Activated CD8-positive, alpha-beta T cell treated with anti-CD3 and anti-CD28 coated beads, Interleukin-2, amount 10 ng/mL, durations not matched to agents 7 days and 5 days (primary cell): ENCODE measurements at regions not wholly inside any gene's neighbourhood (a gene's known extent, or its start where the extent isn't known, plus 50 kb on each side); places are given as distances from the start of the nearest gene placed in this dataset.
"Not testable (repeated sequence)": the region's sequence is repeated elsewhere in the genome, so short reads cannot be mapped to it uniquely, and the experiment has no call there.

Experiments
- ATAC-seq: fragments of 150-1000 bp; cut with Tn5 transposase; one replicate; pipeline ENCODE4 v1.10.0; 2021; ENCODE audit warnings: moderate library complexity
- CTCF ChIA-PET: fragments of 350-600 bp; sonication (Branson Sonifier 250); formaldehyde crosslinking; loops from one replicate; lab custom pipeline; 2021; ENCODE audit warnings: antibody characterized with exemption; lab: Charles Lee
- POLR2A ChIA-PET: fragments of 350-600 bp; sonication (Branson Sonifier 250); formaldehyde crosslinking; loops from one replicate; lab custom pipeline; 2021; ENCODE audit warnings: antibody characterized with exemption; lab: Charles Lee
- DNase-seq: peaks from one replicate; pipeline ENCODE4 v3.0.0-alpha.2; 2020
- H3K27ac Mint-ChIP-seq: one replicate; pipeline ENCODE4 v1.8.0; 2021; ENCODE audit warnings: mild to moderate bottlenecking, mixed read lengths
- H3K27me3 Mint-ChIP-seq: one replicate; pipeline ENCODE4 v1.8.0; 2021; ENCODE audit warnings: low read depth, mixed read lengths
- H3K36me3 Mint-ChIP-seq: one replicate; pipeline ENCODE4 v1.8.0; 2021; ENCODE audit warnings: low read depth, mixed read lengths
- H3K4me1 Mint-ChIP-seq: one replicate; pipeline ENCODE4 v1.8.0; 2021; ENCODE audit warnings: low read depth, mixed read lengths
- H3K4me3 Mint-ChIP-seq: one replicate; pipeline ENCODE4 v1.8.0; 2021; ENCODE audit warnings: mild to moderate bottlenecking, mixed read lengths
- H3K9me3 Mint-ChIP-seq: one replicate; pipeline ENCODE4 v1.8.0; 2022; ENCODE audit warnings: mixed read lengths; ENCODE audit not compliant: insufficient read depth

DNA sequence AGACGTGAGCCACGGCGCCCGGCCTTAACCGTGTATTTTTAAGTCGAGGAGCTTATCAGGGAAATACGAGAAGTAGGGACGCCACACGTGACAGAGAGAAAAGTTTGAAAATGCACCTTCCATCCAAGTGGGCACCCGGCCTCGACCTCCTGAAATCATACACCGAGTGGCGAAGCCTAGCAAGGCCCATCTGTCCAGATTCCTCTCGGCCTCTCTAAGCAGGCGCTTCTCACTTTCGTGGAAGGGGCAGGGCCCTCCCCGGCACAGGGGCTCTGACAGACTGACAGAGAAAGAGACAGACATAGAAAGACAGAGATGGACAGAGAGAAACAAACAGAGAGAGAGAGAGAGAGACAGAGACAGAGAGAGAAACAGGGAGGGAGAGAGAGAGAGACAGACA, 1950.0 kb upstream of the DEFB115 start:
- H3K4me3 Mint-ChIP-seq, H3K36me3 Mint-ChIP-seq, H3K4me1 Mint-ChIP-seq, CTCF ChIA-PET, ATAC-seq, POLR2A ChIA-PET, H3K27ac Mint-ChIP-seq, DNase-seq, H3K27me3 Mint-ChIP-seq: not testable (repeated sequence)
- peaks cover 21% of the 10 kb centered on the region for H3K9me3 Mint-ChIP-seq

DNA sequence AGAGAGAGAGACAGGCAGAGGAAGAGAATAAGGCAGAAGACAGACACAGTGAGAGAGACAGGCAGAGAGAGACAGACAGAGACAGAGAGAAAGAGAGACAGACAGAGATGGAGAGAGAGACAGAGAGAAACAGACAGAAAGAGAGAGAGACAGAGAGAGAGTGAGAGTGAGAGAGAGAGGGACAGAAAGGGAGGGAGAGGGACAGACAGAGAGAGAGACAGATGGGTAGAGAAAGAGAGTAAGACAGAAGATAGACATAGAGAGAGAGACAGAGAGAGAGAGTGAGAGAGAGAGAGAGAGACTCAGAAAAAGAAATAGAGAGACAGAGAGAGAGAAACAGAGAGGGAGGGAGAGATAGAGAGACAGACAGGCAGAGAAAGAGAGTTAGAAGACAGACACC, 1948.5 kb upstream of the DEFB115 start:
- H3K27me3 Mint-ChIP-seq, CTCF ChIA-PET, H3K27ac Mint-ChIP-seq, DNase-seq, H3K4me1 Mint-ChIP-seq, POLR2A ChIA-PET, H3K36me3 Mint-ChIP-seq, H3K4me3 Mint-ChIP-seq, ATAC-seq: not testable (repeated sequence)
- peaks cover 23% of the 10 kb centered on the region for H3K9me3 Mint-ChIP-seq

DNA sequence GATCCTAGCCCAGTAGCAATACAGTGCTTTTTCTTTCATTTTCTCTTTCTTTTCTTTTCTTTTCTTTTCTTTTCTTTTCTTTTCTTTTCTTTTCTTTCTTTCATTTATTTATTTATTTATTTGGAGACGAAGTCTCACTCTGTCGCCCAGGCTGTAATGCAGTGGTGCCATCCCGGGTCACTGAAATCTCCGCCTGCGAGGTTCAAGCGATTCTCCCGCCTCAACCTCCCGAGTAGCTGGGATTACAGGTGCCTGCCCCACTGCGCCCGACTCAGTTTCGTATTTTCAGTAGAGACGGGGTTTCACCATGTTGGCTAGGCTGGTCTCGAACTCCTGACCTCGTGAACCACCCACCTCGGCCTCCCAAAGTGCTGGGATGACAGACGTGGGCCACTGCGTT, 1948.0 kb upstream of the DEFB115 start:
- H3K4me3 Mint-ChIP-seq, POLR2A ChIA-PET, ATAC-seq, DNase-seq, H3K36me3 Mint-ChIP-seq, CTCF ChIA-PET, H3K27ac Mint-ChIP-seq, H3K4me1 Mint-ChIP-seq, H3K27me3 Mint-ChIP-seq: not testable (repeated sequence)
- H3K9me3 Mint-ChIP-seq, result peaks cover 24% of the 10 kb centered on the region

DNA sequence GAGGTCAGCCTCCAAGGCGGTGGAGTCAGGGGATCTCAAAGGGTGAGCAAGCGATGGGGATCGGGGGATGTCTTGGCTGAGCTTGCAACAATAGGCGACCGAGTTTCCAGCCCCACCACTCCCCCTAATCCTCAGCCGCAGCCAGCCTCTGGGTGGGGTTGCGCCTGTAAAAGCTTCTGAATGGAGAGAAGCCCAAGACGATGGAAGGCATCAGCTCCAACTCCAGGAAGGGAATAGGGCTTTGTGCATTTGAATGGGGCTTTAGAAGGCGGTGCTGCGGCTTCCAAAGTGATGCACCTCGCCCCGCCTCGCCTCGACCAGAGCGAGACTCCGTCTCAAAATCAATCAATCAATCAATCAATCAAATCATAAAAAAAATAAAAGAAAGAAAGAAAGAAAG, 1946.4 kb upstream of the DEFB115 start:
- H3K4me3 Mint-ChIP-seq, DNase-seq, H3K27me3 Mint-ChIP-seq, H3K4me1 Mint-ChIP-seq, ATAC-seq, POLR2A ChIA-PET, H3K36me3 Mint-ChIP-seq, H3K27ac Mint-ChIP-seq, CTCF ChIA-PET: not testable (repeated sequence)
- peaks cover 21% of the 10 kb centered on the region for H3K9me3 Mint-ChIP-seq

DNA sequence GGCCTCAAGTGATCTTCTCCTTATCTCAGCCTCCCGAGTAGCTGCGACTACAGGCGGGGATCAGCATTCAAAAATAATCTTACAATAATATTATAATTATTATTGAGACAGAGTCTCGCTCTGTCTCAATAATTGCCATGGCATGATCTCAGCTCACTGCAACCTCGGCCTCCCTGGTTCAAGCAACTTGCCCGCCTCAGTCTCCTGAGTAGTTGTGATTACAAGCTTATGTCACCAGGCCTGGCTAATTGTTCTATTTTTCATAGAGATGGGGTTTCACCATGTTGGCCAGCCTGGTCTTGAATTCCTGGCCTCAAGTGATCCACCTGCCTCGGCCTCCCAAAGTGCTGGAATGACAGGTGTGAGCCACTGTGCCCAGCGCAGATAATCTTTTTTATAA, 1944.8 kb upstream of the DEFB115 start:
- ATAC-seq, H3K4me3 Mint-ChIP-seq, H3K27me3 Mint-ChIP-seq, H3K36me3 Mint-ChIP-seq, DNase-seq, H3K4me1 Mint-ChIP-seq, POLR2A ChIA-PET, H3K27ac Mint-ChIP-seq, CTCF ChIA-PET: not testable (repeated sequence)
- H3K9me3 Mint-ChIP-seq, result peaks cover 14% of the 10 kb centered on the region

DNA sequence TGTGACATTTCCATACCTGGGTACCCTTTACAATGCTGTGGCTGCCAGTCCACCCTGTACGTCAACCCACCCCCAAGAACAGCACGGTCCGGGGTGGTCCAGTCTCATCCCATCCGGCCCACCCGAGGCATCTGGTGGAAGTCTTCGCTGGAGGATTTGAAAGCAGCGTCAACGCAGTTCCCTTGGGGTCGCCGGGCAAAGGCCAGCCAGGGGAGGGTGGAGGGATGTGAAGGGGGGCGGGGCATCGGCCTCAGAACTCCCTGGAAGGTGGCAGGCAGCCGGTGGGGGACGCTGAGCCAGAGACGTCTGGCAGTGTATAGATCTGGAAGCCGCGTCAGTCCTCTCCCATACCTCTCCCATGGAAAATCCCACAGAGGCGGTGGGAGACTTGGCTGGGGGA, 1944.0 kb upstream of the DEFB115 start:
- ChIA-PET CTCF (no interaction called here), POLR2A (no interaction called here)
- Mint-ChIP-seq H3K9me3 (peaks cover 14% of the 10 kb centered on the region), H3K36me3 (peaks cover 9% of the 10 kb centered on the region), H3K27ac (no peak overlapping the region), H3K4me3 (no peak overlapping the region), H3K27me3 (no peaks in the 10 kb centered on the region), H3K4me1 (no peaks in the 10 kb centered on the region)
- no peak for ATAC-seq
- no peak for DNase-seq

DNA sequence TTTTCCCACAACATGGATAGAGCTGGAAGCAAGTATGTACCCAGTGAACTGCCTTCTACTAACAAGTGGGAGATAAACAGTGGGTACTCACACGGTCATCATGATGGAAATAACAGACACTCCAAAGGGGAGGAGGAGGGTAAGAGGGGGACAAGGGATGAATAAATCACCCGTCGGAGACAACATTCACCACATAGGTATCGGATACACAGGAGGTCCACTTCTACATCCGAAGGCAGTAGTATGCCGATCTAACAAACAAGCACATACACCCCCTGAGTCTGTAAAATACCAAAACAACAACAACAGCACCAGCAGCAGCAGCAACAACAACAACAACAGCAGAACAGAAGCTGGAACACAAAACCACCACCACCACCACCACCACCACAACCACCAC, 1943.2 kb upstream of the DEFB115 start:
- Mint-ChIP-seq H3K27ac (no peak overlapping the region), H3K9me3 (peaks cover 18% of the 10 kb centered on the region), H3K36me3 (peaks cover 9% of the 10 kb centered on the region), H3K4me3 (no peak overlapping the region), H3K4me1 (no peaks in the 10 kb centered on the region), H3K27me3 (no peaks in the 10 kb centered on the region)
- ChIA-PET POLR2A (no interaction called here), CTCF (no interaction called here)
- ATAC-seq (no peak), DNase-seq (no peak)

DNA sequence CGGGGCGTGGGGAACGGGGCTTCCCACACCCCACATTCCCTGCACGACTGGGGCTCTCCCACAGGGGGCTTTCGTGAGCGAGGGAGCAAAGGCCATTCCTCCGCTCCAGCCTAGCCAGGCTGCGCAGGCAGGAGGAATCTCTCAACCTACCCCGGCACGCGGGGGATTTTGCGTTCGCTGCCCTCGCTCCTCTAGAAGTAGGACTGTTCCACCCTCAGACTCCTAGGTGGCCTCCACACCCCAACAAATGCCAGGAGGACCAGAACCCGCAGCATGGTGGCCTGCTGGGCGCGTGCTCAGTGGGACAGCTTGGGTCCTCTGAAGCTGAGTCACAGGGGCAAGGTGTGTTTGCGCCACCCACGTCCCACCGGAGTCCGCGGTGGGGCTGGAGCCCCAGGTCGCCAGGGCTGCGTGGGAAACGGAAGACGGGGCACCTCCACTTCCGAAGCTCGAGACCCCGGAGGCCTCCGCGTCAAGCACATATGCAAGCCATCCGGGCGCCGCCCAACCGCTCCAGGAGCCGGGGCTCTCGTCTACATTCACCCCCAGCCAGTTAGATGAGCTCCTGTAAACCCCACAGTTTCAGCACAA, 1938.5 kb upstream of the DEFB115 start:
- no peak for DNase-seq
- Mint-ChIP-seq H3K27ac (no peak overlapping the region), H3K4me1 (no peaks in the 10 kb centered on the region), H3K36me3 (peaks cover 7% of the 10 kb centered on the region), H3K9me3 (peaks cover 23% of the 10 kb centered on the region), H3K4me3 (no peak overlapping the region), H3K27me3 (no peaks in the 10 kb centered on the region)
- CTCF ChIA-PET, result no interaction called here
- POLR2A ChIA-PET, result no interaction called here
- no peak for ATAC-seq

DNA sequence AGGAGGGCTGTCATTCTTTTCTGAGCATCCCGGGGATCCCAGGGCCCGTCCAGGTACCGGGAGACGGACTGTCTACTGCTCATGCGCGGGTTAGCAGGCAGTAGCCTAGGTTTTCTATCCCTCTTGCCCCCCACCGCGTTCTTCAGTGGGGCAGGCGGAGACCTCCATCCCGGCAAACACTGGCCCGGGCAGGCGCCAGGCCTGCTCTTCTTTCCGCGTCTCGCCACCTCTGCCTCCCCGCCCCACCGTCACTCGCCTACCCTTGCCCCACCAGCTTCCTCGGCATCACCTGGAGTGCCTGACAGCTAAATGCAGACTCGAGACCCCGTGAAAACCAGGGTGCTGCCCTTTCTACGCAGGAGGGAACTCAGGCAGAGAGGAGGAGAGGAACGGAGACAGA, 1937.7 kb upstream of the DEFB115 start:
- H3K27me3 Mint-ChIP-seq, result no peaks in the 10 kb centered on the region
- H3K27ac Mint-ChIP-seq, result no peak overlapping the region
- ChIA-PET CTCF (no interaction called here), POLR2A (no interaction called here)
- H3K9me3 Mint-ChIP-seq, result peaks cover 17% of the 10 kb centered on the region
- no peak overlapping the region for H3K4me3 Mint-ChIP-seq
- H3K36me3 Mint-ChIP-seq, result peaks cover 2% of the 10 kb centered on the region
- DNase-seq (no peak), ATAC-seq (no peak)
- no peaks in the 10 kb centered on the region for H3K4me1 Mint-ChIP-seq

DNA sequence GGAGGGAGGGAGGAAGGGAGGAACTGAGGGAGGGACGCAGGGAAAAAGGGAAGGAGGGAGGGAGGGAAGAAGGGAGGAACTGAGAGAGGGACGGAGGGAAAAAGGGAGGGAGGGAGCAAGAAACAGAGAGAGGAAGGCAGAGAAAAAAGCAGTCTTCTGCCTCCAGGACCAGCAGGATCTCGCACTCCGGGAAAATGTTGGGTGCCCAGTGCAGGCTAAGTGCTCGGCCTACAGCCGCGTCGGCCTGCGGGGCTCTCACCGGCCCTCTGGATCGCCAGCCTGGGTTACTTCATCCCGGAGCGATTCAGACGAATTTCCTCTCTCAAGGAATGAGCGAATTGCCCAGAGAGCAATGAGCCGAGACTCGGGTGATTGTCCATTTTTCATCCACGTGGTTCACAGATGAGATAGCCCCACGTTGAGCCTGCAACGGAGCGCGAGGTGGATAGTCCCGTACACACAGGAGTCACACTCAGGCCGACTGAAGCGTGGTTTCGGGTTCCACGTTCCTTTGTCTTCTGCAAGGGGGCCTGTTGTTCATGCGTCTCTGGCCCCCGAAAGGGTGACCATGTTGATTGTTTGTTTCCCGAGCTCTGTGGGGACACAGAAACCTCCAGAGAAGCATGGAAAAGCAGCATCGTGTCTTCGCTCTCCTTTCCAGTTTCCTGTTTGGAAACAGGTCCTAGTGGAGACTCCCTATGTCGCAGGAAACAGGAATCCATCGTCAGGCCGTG, 1937.1 kb upstream of the DEFB115 start:
- H3K36me3 Mint-ChIP-seq, CTCF ChIA-PET, H3K27me3 Mint-ChIP-seq, H3K27ac Mint-ChIP-seq, H3K4me1 Mint-ChIP-seq, POLR2A ChIA-PET, ATAC-seq, DNase-seq, H3K4me3 Mint-ChIP-seq: not testable (repeated sequence)
- peaks cover 17% of the 10 kb centered on the region for H3K9me3 Mint-ChIP-seq

DNA sequence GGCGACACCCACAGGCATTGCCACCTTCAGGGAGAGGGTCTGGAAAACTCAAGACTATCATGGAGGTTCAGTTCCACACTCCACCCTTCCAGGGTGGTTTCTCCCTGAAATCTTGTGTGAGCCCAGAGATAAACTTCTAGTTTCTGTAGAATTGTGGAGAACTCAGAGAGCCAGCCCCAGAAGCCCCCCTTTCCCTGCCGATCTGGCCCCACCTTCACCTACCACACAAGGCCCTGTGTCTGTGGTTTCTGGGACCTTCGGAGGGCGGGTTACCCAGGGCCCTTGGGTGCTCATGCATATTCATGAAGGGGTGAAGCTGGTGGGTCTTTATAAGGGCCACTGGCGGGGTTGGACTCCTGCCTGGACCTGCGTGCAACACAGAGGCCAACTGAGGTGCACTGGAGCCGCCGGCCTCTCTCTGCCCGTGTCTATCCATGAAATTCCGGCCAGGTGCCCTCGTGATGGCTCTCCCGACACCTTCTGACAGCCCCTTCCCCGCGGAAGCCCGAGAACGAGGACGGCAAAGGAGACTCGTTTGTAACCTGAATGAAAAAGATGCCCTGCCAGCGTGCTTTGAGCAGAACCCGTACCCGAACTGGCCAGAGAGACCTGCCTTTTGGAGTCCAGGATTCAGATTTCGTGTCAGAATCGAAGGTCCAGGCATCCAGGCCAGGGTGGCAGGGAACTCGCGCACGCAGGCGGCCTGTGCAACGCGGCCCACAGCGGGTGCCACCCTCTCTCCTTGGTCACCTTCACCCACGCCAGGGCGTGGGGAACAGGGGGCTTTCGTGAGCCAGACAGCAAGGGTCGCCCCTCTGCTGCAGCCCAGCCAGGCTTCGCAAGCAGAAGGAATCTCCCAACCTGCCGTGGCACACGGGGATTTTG, 1933.6 kb upstream of the DEFB115 start:
- DNase-seq, POLR2A ChIA-PET, H3K27me3 Mint-ChIP-seq, H3K36me3 Mint-ChIP-seq, H3K4me1 Mint-ChIP-seq, ATAC-seq, H3K27ac Mint-ChIP-seq, CTCF ChIA-PET, H3K4me3 Mint-ChIP-seq: not testable (repeated sequence)
- peaks cover 25% of the 10 kb centered on the region for H3K9me3 Mint-ChIP-seq
